ENCODE measurements at regions not wholly inside any gene's neighbourhood (a gene's known extent, or its start where the extent isn't known, plus 50 kb on each side); places are given as distances from the start of the nearest gene placed in this dataset.
"Not testable (repeated sequence)": the region's sequence is repeated elsewhere in the genome, so short reads cannot be mapped to it uniquely, and the experiment has no call there.

DNA sequence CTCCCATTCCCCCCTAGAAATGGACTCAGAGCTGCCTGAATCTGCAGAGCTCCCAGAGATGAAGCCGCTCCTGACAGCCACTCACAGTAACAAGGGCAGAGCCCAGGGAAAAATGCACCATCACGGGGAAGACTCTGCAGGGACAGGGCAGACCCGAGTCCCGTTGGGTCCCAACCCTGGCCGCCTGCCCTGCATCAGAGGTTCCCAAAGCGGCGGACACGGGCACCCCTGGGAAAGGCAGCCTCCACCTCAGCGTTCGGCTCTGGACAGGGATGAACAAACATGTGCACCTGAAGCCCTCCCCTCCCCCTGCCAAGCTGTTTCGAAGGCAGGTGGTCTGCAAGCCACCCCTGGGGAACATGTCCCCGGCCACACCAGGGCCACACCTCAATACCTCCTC is 320.4 kb downstream of the ADGRD1 start:
- no peak for DNase-seq (ENCODE audit: low read depth in 2 of 2)

DNA sequence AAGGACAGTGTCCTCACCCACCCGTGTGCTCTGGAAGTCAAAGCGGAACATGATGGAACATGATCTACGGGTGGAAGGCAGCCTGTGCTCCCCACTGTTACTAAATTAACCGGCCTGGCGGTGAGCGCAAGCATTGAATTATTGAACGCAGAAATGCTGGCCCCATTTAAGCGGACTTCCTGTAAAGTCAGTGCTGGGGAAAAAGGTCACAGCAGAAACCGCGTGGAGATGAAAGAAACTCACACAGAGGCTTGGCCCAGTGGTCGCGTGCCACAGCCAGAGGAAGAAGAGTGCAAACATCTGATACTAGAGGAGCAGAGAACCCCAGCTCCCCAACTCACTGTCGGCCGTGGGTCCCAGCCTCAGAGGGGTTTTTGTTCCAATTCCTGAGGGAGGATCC is 321.2 kb downstream of the ADGRD1 start:
- no peak for DNase-seq (ENCODE audit: low read depth in 2 of 2)

DNA sequence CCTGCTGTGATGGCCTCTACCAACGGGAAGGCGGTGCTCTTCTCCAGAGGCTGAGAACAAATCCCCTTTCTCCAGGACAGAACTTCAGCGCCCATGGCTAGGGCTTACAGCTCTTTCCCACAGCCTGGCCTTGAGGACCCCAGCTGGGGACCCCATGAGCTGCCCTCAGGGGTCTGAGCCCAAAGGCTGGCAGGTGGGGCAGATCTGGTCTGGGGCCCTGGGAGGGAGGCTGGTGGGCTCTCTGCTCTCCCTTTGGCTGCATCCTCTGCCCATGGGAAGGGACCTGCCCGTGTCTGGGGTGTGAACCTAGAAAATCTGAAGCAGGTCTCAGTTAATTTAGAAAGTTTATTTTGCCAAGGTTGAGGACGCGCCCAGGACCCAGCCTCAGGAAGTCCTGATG is 322.1 kb downstream of the ADGRD1 start:
- no peak for DNase-seq (ENCODE audit: low read depth in 2 of 2)

DNA sequence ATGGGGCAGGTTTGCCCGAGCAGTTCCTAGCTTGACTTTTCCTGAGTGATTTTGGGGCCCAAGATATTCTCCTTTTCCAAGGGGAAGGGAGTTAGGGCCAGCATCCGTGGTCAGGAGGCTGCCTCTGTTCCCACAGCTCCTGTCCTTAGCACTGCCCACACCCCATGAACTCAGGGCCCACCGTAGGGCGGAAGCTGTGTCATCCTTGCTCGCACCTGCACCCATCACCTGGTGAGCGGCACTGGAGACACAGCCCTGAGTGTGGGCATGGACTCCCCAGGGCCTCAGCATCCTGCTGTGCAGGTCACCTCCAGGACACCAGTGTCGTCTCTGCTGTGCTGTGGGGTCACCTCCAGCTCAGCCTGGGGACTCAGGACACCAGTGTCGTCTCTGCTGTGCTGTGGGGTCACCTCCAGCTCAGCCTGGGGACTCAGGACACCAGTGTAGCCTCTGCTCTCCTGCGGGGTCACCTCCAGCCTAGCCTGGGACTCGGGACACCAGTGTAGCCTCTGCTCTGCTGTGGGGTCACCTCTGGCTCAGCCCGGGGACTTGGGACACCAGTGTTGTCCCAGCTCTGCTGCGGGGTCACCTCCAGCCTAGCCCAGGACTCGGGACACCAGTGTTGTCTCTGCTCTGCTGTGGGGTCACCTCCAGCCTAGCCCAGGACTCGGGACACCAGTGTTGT is 322.9 kb downstream of the ADGRD1 start:
- no peak for DNase-seq (ENCODE audit: low read depth in 2 of 2)

DNA sequence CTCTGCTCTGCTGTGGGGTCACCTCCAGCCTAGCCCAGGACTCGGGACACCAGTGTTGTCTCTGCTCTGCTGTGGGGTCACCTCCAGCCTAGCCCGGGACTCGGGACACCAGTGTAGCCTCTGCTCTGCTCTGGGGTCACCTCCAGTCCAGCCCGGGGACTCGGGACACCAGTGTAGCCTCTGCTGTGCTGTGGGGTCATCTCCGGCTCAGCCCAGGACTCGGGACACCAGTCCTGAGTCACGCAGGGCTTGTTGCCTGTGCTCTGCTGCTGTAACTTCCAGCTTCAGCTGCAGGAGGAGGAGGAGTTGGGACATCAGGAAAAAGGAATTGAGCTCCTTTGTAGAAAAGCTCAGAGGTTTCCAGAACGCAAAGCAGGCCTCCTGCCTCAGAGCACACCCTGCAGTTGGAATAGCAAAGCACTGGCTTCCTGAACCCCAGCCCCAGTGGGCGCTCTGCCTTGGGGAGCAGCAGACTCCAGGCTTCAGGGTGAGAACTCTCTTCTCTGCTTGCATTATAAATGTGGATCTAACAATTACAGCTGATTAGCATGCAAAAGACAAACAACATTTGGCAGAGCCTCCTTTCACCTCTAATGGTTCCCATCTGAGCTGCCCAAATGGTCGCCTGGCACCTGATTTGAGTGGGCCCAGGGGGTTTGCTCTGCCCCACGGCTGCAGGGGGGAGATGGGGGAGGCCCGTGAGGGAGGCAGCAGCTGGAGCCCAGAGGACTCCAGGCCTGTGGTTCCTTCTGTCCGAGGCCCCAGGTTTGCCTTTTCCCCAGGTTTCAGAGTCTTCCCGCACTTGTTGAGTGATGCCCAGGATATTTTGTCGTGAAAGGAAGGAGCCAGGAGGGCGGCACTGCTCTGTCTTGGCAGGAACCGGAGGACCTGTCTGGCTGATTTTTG is 323.7 kb downstream of the ADGRD1 start:
- not testable (repeated sequence) for DNase-seq (ENCODE audit: low read depth in 2 of 2)

DNA sequence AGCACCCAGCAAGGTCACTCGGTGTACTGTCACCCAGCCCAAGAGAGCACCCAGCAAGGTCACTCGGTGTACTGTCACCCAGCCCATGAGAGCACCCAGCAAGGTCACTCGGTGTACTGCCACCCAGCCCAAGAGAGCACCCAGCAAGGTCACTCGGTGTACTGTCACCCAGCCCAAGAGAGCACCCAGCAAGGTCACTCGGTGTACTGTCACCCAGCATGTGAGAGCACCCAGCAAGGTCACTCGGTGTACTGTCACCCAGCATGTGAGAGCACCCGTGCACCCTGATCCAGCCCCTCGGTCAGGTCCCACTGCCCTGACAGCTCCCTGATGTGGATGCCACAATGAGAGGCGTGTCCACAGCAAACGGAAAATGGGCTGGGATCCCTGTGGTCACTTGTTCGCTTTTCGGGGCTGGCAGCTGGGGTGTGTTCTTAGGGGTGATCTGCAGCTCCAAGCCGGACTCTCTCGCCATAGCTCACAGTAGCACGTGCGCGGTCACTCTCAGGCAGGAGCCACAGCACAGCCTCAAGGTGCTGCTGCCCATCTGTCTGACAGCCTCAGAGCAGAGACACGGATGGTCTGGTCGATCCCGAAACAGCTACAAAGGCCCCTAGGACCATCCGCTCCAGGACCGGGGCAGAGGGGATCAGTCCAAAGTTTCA is 324.9 kb downstream of the ADGRD1 start:
- not testable (repeated sequence) for DNase-seq (ENCODE audit: low read depth in 2 of 2)

DNA sequence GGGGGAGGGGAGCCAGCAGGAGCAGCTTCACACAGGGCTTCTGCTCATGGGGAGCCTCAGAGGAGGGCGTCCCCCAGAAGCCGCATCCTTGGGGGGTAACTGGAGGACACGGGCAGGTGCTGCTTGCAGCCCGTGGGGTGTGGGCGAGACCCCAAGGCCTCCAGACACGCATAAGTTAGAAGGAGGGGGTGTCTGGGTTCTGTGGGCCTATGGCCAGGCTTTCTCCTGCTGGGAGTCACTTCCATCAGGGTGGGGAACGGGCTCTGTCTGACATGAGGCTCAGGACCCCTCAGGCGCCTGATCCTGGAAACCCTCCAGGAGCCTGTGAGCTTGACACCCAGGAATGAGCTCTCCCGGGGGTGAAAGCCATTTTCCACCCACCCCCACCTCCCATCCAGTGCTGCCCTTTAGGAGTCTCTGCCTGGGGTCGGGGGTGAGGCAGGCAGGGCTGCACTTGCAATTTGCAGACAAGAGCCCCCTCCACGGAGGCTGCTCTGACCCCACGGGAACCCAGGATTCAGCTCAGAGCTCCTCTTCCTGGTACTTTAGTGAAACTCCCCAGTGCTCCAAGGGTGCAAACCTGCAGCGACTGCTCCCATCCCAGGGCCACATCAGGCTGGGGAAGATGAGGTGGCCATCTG is 325.7 kb downstream of the ADGRD1 start:
- DNase-seq (ENCODE audit: low read depth in 2 of 2) = no peak

DNA sequence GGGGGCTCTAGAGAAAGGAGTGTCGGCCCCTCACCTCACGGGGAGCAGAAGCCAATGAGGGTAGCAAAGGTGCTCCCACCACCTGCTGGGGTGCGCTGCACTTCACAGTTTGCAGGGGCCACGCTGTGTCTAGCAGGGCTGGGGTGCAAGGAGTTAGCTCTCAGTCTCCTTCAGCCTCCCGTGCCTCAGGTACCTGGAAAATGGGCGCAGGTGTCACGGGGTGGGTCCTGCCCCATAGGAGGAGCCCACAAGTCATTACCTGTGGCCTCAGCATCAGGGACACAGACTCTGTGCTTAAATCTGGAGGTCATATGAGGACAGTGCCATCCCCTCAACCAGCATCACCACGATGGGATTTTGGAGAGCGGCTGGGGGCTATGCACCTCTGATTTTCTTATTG is 326.7 kb downstream of the ADGRD1 start:
- DNase-seq (ENCODE audit: low read depth in 2 of 2) = no peak

DNA sequence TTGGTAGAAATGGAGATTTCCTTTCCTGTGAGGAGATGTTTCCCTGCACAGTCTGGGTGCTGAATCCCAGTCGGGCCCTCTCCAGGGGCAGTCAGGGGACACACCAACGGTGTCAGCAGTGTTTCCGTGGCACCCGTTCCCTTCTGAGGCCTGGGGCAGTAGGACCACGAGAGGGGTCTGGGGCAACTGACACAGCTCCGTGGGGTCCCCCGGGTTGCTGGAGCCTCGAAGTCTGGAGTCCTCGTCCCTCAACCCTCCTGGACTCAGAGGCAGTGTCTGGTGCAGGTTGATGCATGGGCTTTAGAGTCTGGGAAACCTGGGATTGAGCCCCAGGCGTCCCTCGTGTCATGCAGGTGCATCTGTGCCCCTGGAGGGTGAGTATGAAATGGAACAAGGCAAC is 327.3 kb downstream of the ADGRD1 start:
- no peak for DNase-seq (ENCODE audit: low read depth in 2 of 2)

DNA sequence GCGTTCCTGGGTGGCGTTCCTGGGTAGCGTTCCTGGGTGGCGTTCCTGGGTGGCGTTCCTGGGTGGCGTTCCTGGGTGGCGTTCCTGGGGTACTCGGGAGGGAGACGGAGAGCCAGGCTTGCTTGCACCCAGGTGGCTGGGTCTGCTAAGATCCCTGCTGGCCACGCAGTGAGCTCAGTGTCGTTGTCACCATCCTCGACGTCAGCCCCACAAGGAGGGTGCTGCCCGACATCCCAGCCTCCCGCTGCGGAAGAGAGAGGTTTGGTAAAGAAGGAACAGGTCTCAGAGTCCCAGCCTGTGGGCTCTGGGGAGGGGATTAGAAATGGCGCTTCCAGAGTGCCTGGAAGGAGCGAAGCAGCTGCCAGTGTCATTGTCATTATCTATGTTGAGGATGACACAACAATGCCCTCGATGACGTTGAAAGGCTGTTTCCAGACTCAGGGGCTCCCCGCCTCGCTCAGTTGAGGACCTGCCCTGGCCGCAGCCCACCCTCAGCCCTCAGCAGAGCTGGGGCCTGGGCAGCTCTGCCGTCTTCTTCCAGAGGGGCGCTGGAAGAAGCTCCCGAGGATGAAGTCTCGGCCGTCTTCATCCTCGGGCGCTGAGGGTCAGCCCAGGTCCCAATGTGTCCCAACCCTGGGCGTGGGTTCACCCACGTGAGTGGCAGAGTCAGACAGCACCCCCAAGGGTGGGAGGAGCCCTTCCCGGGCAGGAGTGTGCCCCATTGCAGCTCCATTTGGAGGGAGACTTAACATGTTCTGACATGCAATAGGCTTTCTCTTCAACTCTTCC is 328.8 kb downstream of the ADGRD1 start:
- DNase-seq (ENCODE audit: low read depth in 2 of 2) = no peak

DNA sequence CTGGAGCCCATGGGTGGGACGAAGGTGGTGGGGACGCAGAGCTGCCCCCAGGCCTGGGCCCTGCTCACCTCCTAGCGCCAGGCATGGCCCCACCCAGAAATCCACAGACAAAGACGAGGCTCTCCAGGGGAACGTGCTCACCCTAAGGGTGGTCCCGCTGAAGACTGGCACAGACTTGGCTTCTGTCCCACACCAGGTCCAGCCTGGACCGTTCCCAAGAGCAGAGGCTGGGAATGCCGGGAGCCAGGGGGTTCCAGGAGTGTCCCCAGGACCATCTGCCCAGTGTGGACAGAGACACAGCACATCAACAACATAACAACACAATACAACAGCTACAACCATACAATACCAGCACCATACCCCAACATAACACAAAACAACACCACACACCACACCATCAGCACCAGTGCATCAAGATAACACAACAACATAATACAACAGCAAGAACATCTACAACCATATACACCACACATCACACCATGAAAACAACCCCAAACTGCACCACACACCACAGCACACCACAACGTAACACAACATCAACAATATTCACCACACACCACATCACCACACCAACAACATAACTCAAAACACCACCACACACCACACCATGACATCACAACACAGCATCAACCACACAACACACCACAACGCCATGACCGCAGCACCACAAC is 329.6 kb downstream of the ADGRD1 start:
- DNase-seq (ENCODE audit: low read depth in 2 of 2) = no peak

DNA sequence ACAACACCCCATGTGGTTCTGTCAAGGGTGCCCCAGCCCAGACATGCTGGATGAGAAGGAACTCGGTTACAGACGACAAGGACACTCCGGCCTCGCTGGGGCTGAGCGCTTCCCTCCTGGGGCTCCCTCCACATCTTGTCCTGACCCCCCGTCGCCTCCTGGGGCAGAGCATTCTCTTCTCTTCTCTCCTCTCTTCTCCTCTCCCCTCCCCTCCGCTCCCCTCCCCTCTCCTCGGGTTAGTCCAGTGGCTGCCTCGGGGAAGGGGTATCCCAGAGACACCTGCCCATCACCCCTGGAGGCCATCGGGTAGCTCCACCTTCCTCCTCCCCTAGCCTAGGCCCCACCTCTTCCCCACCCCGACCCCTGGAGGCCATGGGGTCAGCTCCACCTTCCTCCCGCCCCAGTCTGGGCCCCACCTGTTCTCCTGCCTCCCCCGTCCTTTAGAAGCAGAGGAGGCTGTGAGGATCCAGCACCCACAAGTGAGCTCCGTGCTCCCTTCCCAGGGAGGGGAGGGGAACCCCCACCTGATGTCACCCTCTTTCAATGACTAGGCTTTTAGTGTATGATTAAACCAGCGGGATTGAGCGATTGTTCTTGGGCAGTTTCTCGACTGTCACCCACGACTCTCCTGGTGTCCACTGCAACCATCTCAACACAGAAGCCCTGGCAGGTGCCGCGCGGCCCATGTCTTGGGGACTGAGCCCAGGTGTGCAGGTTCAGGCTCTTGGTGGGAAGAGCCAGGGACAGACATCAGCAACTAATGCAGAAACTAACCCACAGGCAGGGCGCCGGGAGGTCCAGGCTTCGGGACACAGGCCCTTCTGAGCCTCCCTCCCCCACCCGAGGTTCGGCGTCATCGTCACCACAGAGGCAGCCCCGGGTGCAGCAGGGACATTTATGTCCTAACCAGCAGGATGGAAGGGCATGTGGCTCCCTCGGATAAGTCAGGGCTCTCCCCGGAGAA is 330.4 kb downstream of the ADGRD1 start:
- DNase-seq (ENCODE audit: low read depth in 2 of 2) = not testable (repeated sequence)

DNA sequence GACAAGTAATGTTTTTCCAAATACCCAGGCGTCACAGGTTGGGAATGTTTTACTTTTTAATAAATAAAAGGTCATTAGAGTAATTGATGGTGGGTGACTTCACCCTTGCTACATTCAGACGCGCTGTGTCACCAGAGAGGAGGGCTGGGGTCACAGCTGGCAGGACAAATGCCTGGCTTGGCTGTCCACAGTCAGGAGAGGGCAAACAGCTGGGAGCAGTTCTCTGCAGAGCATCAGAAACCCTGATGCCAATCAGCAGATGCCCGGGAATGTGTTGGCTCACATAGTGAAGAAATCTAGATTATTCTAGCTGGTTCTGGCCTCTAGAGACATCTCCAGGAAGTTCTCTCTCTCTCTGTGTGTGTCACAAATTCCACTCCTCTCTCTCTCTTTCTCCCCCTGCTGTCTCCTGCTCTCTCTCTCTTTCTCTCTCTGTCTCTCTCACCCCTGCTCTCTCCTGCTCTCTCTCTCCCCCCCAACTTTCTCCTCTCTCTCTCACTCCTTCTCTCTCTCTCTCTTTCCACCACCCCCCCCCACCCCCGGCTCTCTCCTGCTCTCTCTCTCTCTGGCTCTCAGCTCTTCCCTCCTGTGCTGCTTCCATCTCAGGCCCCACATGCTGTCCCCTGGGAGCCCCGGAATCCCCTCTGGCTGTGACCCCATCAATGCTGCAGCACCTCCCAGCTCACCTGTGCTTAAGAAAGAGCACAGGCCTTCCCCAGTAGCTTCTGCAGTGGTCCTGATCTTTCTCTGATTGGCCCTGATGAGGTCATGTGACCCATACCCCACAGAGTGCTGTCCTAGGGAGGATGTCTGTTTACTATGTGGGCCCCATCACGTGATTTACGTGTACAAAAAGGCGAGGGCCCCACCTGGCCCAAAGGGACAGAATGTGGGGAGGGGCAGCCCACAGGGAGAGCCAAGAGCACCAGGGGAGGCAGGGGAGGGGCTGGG is 331.5 kb downstream of the ADGRD1 start:
- not testable (repeated sequence) for DNase-seq (ENCODE audit: low read depth in 2 of 2)

DNA sequence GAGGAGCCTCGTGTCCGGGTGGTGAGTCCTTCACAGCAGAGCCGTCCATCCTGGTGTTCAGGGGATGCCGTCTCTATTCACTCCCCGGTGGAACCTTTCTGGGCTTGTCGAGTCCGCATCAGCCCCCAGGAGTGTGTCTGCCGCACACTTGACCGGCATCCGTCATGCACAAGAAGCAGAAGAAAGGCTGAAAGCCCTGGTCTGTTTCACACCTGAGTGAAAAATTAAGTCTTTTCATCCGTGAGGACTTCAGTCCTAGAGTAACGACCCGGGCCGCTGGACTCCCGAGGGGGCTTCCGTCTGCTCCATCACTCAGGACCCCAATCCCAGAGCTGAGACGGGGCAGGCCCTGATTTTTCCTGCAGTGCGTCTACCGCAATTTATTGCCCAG is 332.2 kb downstream of the ADGRD1 start:
- DNase-seq (ENCODE audit: low read depth in 2 of 2) = not testable (repeated sequence)

DNA sequence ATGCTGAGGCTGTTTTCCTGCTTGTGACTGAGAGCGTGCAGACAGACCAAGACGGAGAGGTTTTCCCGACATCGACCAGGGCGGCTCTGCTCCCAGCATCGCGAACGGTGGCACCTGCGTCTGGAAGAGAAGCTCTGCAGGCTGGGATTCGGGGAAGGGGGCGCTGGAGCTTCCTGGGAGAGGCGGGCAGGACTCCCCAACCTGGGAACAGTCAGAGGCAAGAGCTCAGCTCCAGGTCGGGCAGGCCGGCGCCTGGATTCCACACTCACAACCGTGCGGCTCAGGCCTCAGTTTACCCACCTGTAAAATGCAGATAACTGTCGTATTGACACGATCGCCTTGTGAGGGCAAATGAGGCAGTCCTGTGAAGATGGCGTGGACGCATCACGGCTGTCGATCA is 332.6 kb downstream of the ADGRD1 start:
- DNase-seq (ENCODE audit: low read depth in 2 of 2) = not testable (repeated sequence)

DNA sequence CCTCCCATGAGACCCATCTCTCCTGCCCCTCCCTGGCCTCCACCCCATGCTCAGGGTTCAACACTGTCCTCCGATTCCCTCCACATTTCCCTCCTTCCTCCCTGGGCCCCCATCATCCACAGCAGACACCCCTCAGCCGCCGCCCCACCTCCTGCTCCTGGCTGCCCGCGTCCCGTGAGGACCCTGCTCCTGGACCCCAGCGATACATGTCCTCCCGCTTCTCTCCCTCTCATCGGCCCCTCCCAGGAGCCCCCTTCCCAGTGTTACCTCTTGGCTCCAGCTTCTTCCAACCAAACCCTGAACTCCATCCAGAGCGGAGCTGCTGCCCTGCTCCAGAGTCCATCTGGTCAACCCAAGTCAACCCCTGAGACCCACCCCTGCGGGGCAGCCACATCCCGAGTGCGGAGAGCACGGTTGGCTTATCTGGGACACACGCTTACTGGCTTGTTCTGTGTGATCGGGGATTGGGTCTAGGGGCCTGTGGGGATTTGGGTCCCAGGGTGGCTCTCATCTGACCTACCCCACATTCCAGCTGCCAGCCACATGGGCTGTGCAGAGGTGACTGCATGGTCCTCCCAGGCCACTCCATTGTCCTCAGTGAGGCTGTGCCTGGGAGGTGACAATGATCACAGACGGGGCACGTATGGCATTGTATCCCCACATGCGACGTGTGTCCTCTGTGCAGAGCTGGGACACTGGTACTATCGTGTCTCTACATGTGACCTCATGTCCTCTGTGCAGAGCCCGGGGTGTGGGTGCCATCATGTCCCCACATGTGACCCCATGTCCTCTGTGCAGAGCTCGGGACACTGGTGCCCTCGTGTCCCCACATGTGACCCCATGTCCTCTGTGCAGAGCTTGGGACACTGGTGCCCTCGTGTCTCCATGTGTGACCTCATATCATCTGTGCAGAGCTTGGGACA is 333.6 kb downstream of the ADGRD1 start:
- no peak for DNase-seq (ENCODE audit: low read depth in 2 of 2)

Data from stimulated activated CD4-positive, alpha-beta T cell treated with anti-CD3 and anti-CD28 coated beads, Interleukin-12 subunit alpha, Interleukin-12 subunit beta, amount 100 ng/mL, for 24 hours (primary cell).